ENCODE measurements at regions not wholly inside any gene's neighbourhood (a gene's known extent, or its start where the extent isn't known, plus 50 kb on each side); places are given as distances from the start of the nearest gene placed in this dataset.

DNA sequence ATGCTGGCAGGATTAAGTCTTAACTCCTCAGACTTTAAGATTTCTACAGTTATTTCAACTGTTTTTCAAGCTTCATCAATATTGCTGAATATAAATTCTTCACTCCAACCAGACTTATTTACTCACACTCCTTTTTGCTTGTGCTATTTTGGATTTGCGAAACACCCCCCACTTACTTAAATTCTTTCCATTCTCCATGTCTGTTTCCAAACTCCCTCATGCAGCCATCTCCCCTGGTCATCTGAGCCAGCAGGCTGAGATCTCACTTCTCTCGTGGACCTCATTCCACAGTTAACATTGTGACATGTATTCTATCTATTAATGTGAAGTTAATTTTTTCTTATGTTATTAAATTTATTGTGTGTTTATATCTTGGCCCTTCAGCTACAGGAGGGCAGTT is 188.9 kb upstream of the HDAC9 start:
- DNase-seq = no peak
- no peak overlapping the region for H3K4me3 ChIP-seq (ENCODE audit: low read length in 2 of 2)
- H3K27me3 ChIP-seq (ENCODE audit: insufficient read depth, low read length) = no peaks in the 10 kb centered on the region
- no peaks in the 10 kb centered on the region for H3K36me3 ChIP-seq (ENCODE audit: insufficient read depth, low read length)
- H3K36me3 Mint-ChIP-seq = no peaks in the 10 kb centered on the region
- H3K4me1 ChIP-seq (ENCODE audit: insufficient read depth, low read length) = no peaks in the 10 kb centered on the region
- H3K27ac Mint-ChIP-seq = no peak overlapping the region
- intact Hi-C loops (cut with micrococcal nuclease) = no loop called here
- peaks cover 0 to 4% of the 10 kb centered on the region in 2 donors for H3K27me3 Mint-ChIP-seq
- ChIA-PET POLR2A (ENCODE audit: partially characterized antibody) (no interaction called here), CTCF (ENCODE audit: partially characterized antibody) (interaction anchor here (0.8 kb wide), 1 partner anchor 51 kb away, joined by 3 read pairs; no protein-coding TSS in a partner anchor)
- H3K9me3 Mint-ChIP-seq = no peaks in the 10 kb centered on the region
- no peak overlapping the region for H3K4me3 Mint-ChIP-seq
- H3K9me3 ChIP-seq (ENCODE audit: control insufficient read depth in 1 of 2, low read length in 2 of 2) = no peaks in the 10 kb centered on the region
- peaks cover 0 to 2% (median under 1%) of the 10 kb centered on the region in 4 donors for H3K4me1 Mint-ChIP-seq
- no peak overlapping the region for H3K27ac ChIP-seq (ENCODE audit: low read depth, low read length)

DNA sequence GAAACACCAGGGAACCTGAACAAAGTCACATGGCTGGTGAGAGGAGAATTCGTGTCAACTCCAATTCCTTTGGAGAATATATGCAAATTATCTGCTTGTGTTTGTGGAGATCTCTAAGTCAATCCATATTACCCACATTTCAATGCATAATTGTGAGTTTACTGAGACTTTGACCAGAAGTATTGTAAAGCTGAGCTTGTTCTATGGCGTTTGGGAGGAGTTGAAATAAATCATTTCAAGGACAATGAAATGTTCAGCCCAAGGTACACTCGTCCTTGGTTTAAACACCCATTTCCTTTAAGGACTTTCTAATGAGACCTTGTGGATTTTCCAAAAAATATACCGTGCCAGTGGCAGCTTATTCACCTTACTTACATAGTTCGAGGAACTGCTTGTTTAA is 186.6 kb upstream of the HDAC9 start:
- Mint-ChIP-seq H3K4me1 (peaks cover 0 to 10% (median 3%) of the 10 kb centered on the region in 4 donors), H3K27me3 (peaks cover 0 to 4% of the 10 kb centered on the region in 2 donors), H3K36me3 (no peaks in the 10 kb centered on the region), H3K27ac (no peak overlapping the region), H3K4me3 (no peak overlapping the region), H3K9me3 (no peaks in the 10 kb centered on the region)
- DNase-seq = no peak
- intact Hi-C loops (cut with micrococcal nuclease) = no loop called here
- Histone ChIP-seq H3K9me3 (ENCODE audit: control insufficient read depth in 1 of 2, low read length in 2 of 2) (no peaks in the 10 kb centered on the region), H3K27ac (ENCODE audit: low read depth, low read length) (no peak overlapping the region), H3K4me1 (ENCODE audit: insufficient read depth, low read length) (peaks cover 7% of the 10 kb centered on the region), H3K36me3 (ENCODE audit: insufficient read depth, low read length) (no peaks in the 10 kb centered on the region), H3K4me3 (ENCODE audit: low read length in 2 of 2) (no peak overlapping the region), H3K27me3 (ENCODE audit: insufficient read depth, low read length) (no peaks in the 10 kb centered on the region)
- CTCF ChIA-PET (ENCODE audit: partially characterized antibody) = no interaction called here
- POLR2A ChIA-PET (ENCODE audit: partially characterized antibody) = no interaction called here

DNA sequence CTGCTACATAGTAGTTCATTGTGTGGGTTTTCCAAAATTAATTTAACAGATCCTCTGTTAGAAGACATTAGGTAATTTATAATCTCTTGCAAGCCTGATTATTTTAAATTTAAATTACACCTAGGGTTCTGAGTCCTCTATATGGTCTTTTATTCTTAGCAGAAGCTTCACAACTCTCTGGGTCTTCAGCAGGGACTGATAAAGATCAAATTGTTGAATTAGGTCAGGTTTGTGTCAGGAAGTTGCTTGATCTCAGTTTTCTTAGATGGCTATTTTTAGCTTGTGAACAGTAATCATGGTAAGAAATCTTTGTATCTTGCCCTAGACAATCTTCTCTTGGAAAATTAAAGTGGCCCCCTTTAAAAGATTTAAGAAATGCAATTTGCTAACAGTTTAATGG is 183.1 kb upstream of the HDAC9 start:
- intact Hi-C loops (cut with micrococcal nuclease) = no loop called here
- H3K9me3 ChIP-seq (ENCODE audit: control insufficient read depth in 1 of 2, low read length in 2 of 2) = no peaks in the 10 kb centered on the region
- H3K4me3 ChIP-seq (ENCODE audit: low read length in 2 of 2) = no peak overlapping the region
- POLR2A ChIA-PET (ENCODE audit: partially characterized antibody) = no interaction called here
- CTCF ChIA-PET (ENCODE audit: partially characterized antibody) = interaction anchor here (1.4 kb wide), 1 partner anchor 9 kb away, joined by 3 read pairs; no protein-coding TSS in a partner anchor
- H3K36me3 Mint-ChIP-seq = no peaks in the 10 kb centered on the region
- no peak for DNase-seq
- no peak overlapping the region for H3K27ac Mint-ChIP-seq
- H3K27ac ChIP-seq (ENCODE audit: low read depth, low read length) = no peak overlapping the region
- H3K4me1 Mint-ChIP-seq = peaks cover 0 to 10% (median 3%) of the 10 kb centered on the region in 4 donors
- peak overlapping the region in 1 of 8 donors; percentile 17 for H3K4me3 Mint-ChIP-seq
- peaks cover under 1 to 2% of the 10 kb centered on the region in 2 donors for H3K27me3 Mint-ChIP-seq
- H3K9me3 Mint-ChIP-seq = no peaks in the 10 kb centered on the region
- H3K36me3 ChIP-seq (ENCODE audit: insufficient read depth, low read length) = no peaks in the 10 kb centered on the region
- no peaks in the 10 kb centered on the region for H3K27me3 ChIP-seq (ENCODE audit: insufficient read depth, low read length)
- peaks cover 7% of the 10 kb centered on the region for H3K4me1 ChIP-seq (ENCODE audit: insufficient read depth, low read length)

DNA sequence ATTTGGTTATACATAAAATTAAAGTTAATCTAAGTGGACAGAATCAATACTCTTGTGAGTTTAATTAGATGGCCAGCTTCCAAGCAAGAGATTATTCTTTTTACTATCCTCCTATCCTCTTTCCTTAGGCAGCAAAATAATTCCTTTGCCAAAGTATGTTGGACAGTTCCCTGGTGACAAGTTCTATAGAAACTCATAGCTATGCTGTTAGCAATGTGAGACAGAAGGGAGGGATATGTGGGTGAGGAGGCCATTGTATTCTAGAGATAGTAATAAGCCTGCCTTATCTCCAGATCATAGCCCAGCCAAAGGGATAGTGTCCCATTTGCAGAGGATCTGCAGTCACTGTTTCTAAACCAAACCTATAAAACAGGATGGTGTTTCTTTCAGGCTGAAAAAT is 181.6 kb upstream of the HDAC9 start:
- Histone ChIP-seq H3K36me3 (ENCODE audit: insufficient read depth, low read length) (no peaks in the 10 kb centered on the region), H3K4me1 (ENCODE audit: insufficient read depth, low read length) (peaks cover 7% of the 10 kb centered on the region), H3K9me3 (ENCODE audit: control insufficient read depth in 1 of 2, low read length in 2 of 2) (no peaks in the 10 kb centered on the region), H3K27ac (ENCODE audit: low read depth, low read length) (no peak overlapping the region), H3K27me3 (ENCODE audit: insufficient read depth, low read length) (no peaks in the 10 kb centered on the region), H3K4me3 (ENCODE audit: low read length in 2 of 2) (no peak overlapping the region)
- POLR2A ChIA-PET (ENCODE audit: partially characterized antibody) = no interaction called here
- H3K27me3 Mint-ChIP-seq = peaks cover 4% of the 10 kb centered on the region in 2 donors
- H3K4me3 Mint-ChIP-seq = no peak overlapping the region
- CTCF ChIA-PET (ENCODE audit: partially characterized antibody) = no interaction called here
- no peaks in the 10 kb centered on the region for H3K36me3 Mint-ChIP-seq
- no peaks in the 10 kb centered on the region for H3K9me3 Mint-ChIP-seq
- DNase-seq = no peak
- intact Hi-C loops (cut with micrococcal nuclease) = no loop called here
- H3K27ac Mint-ChIP-seq = no peak overlapping the region
- peaks cover 0 to 10% (median 3%) of the 10 kb centered on the region in 4 donors for H3K4me1 Mint-ChIP-seq

DNA sequence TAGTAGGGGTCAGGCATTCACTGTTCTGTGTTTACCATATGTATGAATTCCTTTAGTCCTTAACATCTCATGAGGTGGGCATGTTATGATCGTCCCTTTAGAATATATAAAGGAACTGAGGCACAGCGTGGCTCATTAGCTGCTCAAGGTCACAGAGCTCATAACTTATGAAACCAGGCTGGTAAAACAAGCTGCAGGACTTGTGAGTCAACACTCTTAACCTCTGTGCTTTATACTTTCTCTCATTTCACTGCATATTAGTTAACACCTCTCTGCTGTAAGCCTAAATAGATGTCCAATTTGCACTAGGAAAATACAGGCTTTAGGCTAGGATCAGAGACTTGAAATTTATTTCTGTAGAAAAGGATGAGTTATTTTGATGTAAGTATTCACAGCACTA is 180.3 kb upstream of the HDAC9 start:
- Mint-ChIP-seq H3K4me3 (no peak overlapping the region), H3K27ac (no peak overlapping the region), H3K27me3 (peaks cover 4% of the 10 kb centered on the region in 2 donors), H3K36me3 (no peaks in the 10 kb centered on the region), H3K4me1 (peaks cover 0 to 10% (median 6%) of the 10 kb centered on the region in 4 donors), H3K9me3 (no peaks in the 10 kb centered on the region)
- Histone ChIP-seq H3K4me1 (ENCODE audit: insufficient read depth, low read length) (peaks cover 7% of the 10 kb centered on the region), H3K9me3 (ENCODE audit: control insufficient read depth in 1 of 2, low read length in 2 of 2) (no peaks in the 10 kb centered on the region), H3K27ac (ENCODE audit: low read depth, low read length) (no peak overlapping the region), H3K4me3 (ENCODE audit: low read length in 2 of 2) (no peak overlapping the region), H3K27me3 (ENCODE audit: insufficient read depth, low read length) (no peaks in the 10 kb centered on the region), H3K36me3 (ENCODE audit: insufficient read depth, low read length) (no peaks in the 10 kb centered on the region)
- ChIA-PET POLR2A (ENCODE audit: partially characterized antibody) (no interaction called here), CTCF (ENCODE audit: partially characterized antibody) (no interaction called here)
- DNase-seq = no peak
- intact Hi-C loops (cut with micrococcal nuclease) = no loop called here

DNA sequence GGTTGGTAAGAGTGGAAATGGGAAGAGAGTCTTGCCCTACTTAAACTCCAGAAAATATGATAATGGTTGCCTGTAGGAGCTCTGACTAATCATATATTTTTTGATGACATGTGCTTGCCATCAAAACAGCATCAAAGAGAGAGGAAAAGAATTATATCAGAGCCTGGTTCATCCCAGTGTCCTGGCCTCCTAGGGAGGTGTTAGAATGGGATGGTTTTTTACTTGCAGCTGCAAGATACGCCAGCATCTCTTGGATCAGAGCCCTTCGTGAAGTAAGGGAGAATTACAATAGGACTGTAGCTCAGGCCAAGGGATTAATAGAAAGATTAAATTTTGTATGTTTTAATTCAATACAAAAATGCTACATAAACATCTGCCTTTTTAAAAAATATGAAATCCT is 177.6 kb upstream of the HDAC9 start:
- peaks cover 2% of the 10 kb centered on the region for H3K4me1 ChIP-seq (ENCODE audit: insufficient read depth, low read length)
- peaks cover 0 to 4% (median under 1%) of the 10 kb centered on the region in 4 donors for H3K4me1 Mint-ChIP-seq
- no peaks in the 10 kb centered on the region for H3K9me3 ChIP-seq (ENCODE audit: control insufficient read depth in 1 of 2, low read length in 2 of 2)
- H3K27ac Mint-ChIP-seq = no peak overlapping the region
- no peaks in the 10 kb centered on the region for H3K36me3 ChIP-seq (ENCODE audit: insufficient read depth, low read length)
- no peaks in the 10 kb centered on the region for H3K9me3 Mint-ChIP-seq
- POLR2A ChIA-PET (ENCODE audit: partially characterized antibody) = no interaction called here
- H3K4me3 Mint-ChIP-seq = no peak overlapping the region
- intact Hi-C loops (cut with micrococcal nuclease) = no loop called here
- H3K27ac ChIP-seq (ENCODE audit: low read depth, low read length) = no peak overlapping the region
- no peak for DNase-seq
- peaks cover 4% of the 10 kb centered on the region in 2 donors for H3K27me3 Mint-ChIP-seq
- no peaks in the 10 kb centered on the region for H3K27me3 ChIP-seq (ENCODE audit: insufficient read depth, low read length)
- CTCF ChIA-PET (ENCODE audit: partially characterized antibody) = no interaction called here
- H3K4me3 ChIP-seq (ENCODE audit: low read length in 2 of 2) = no peak overlapping the region
- no peaks in the 10 kb centered on the region for H3K36me3 Mint-ChIP-seq

DNA sequence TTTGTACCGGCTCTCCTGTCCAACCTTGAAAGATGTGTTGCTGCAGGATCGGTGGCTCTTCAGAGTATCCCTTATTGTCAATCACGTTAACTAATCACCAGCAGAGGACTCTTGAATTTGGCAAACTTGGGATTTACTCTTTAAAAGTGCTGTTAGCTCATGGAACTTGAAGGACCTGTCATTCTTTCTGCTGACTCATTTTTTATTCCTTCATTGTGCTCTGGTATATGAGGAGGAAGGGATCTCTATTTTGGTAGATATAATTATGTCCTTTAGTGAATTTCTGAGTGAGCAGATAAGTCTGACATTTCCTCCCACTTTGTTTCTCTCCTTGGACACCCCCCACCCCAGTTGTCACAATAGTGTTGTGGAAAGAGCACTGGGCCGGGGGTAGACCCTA is 175.1 kb upstream of the HDAC9 start:
- Histone ChIP-seq H3K4me3 (ENCODE audit: low read length in 2 of 2) (no peak overlapping the region), H3K27ac (ENCODE audit: low read depth, low read length) (no peak overlapping the region), H3K27me3 (ENCODE audit: insufficient read depth, low read length) (no peaks in the 10 kb centered on the region), H3K36me3 (ENCODE audit: insufficient read depth, low read length) (no peaks in the 10 kb centered on the region), H3K4me1 (ENCODE audit: insufficient read depth, low read length) (no peaks in the 10 kb centered on the region), H3K9me3 (ENCODE audit: control insufficient read depth in 1 of 2, low read length in 2 of 2) (no peaks in the 10 kb centered on the region)
- H3K27me3 Mint-ChIP-seq = peaks cover 4% of the 10 kb centered on the region in 2 donors
- intact Hi-C loops (cut with micrococcal nuclease) = loop anchor here (2.0 kb wide), 1 partner anchor 614 kb away; no protein-coding TSS in a partner anchor
- peaks cover 0 to 1% (median 0%) of the 10 kb centered on the region in 8 donors for H3K9me3 Mint-ChIP-seq
- POLR2A ChIA-PET (ENCODE audit: partially characterized antibody) = no interaction called here
- CTCF ChIA-PET (ENCODE audit: partially characterized antibody) = interaction anchor here (1.3 to 2.0 kb wide), 4 partner anchors 11 to 639 kb away, joined by 3 to 17 read pairs (median 4); no protein-coding TSS in a partner anchor
- no peak overlapping the region for H3K4me3 Mint-ChIP-seq
- no peaks in the 10 kb centered on the region for H3K36me3 Mint-ChIP-seq
- peak overlapping the region in 1 of 7 donors; percentile 13 for H3K27ac Mint-ChIP-seq
- peaks cover 0 to 4% (median under 1%) of the 10 kb centered on the region in 4 donors for H3K4me1 Mint-ChIP-seq
- no peak for DNase-seq
